ENCODE measurements at regions not wholly inside any gene's neighbourhood (a gene's known extent, or its start where the extent isn't known, plus 50 kb on each side); places are given as distances from the start of the nearest gene placed in this dataset.

DNA sequence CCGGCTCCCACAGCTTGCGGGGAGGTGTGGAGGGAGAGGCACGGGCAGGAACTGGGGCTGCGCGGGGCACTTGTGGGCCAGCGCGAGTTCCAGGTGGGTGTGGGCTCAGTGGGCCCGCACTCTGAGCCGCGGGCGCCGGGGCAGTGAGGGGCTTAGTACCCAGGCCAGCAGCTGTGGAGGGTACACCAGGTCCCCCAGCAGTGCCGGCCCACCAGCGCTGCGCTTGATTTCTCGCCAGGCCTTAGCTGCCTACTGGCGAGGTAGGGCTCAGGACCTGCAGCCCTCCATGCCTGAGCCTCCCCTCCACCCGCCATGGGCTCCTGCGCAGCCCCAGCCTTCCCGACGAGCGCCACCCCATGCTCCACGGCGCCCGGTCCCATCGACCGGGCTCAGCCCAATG lies 337.9 kb upstream of the ACVR2A start:
- TF ChIP-seq GABPA (IDR thresholded peaks at IDR 0.05; ENCODE audit: low read depth) = no peak
- TF ChIP-seq, protein P1, sequence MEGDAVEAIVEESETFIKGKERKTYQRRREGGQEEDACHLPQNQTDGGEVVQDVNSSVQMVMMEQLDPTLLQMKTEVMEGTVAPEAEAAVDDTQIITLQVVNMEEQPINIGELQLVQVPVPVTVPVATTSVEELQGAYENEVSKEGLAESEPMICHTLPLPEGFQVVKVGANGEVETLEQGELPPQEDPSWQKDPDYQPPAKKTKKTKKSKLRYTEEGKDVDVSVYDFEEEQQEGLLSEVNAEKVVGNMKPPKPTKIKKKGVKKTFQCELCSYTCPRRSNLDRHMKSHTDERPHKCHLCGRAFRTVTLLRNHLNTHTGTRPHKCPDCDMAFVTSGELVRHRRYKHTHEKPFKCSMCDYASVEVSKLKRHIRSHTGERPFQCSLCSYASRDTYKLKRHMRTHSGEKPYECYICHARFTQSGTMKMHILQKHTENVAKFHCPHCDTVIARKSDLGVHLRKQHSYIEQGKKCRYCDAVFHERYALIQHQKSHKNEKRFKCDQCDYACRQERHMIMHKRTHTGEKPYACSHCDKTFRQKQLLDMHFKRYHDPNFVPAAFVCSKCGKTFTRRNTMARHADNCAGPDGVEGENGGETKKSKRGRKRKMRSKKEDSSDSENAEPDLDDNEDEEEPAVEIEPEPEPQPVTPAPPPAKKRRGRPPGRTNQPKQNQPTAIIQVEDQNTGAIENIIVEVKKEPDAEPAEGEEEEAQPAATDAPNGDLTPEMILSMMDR (IDR thresholded peaks at IDR 0.05; ENCODE audit: insufficient read depth, low read length) = no peak

Measured in HL-60 (cell line).